Ishikawa (cell line): ENCODE measurements at regions not wholly inside any gene's neighbourhood (a gene's known extent, or its start where the extent isn't known, plus 50 kb on each side); places are given as distances from the start of the nearest gene placed in this dataset.

ENCODE experiments used
- CEBPB ChIP-seq: IDR thresholded peaks from 2 replicates; pipeline ENCODE4 v1.6.1; 2012
- CREB1 ChIP-seq: IDR thresholded peaks from 2 replicates; pipeline ENCODE4 v1.6.1; 2012; ENCODE audit warnings: low read depth
- EGR1 ChIP-seq: IDR thresholded peaks from 2 replicates; pipeline ENCODE4 v1.6.1; 2012
- EP300 ChIP-seq: IDR thresholded peaks from 2 replicates; pipeline ENCODE4 v1.6.1; 2012; ENCODE audit warnings: borderline replicate concordance
- FOXM1 ChIP-seq: IDR thresholded peaks from 2 replicates; pipeline ENCODE4 v1.6.1; 2012; ENCODE audit warnings: low read depth, borderline replicate concordance
- MAX ChIP-seq: IDR thresholded peaks from 2 replicates; pipeline ENCODE4 v1.6.1; 2012
- NFIC ChIP-seq: IDR thresholded peaks from 2 replicates; pipeline ENCODE4 v1.6.1; 2012
- RAD21 ChIP-seq: IDR thresholded peaks from 2 replicates; pipeline ENCODE4 v1.6.1; 2012; ENCODE audit warnings: low read depth
- REST ChIP-seq: IDR thresholded peaks from 2 replicates; pipeline ENCODE4 v1.6.1; 2012; ENCODE audit warnings: low read depth, mild to moderate bottlenecking
- TAF1 ChIP-seq: IDR thresholded peaks from 2 replicates; pipeline ENCODE4 v1.6.1; 2012; ENCODE audit warnings: low read depth, mild to moderate bottlenecking
- TCF12 ChIP-seq: IDR thresholded peaks from 2 replicates; pipeline ENCODE4 v1.6.1; 2012; ENCODE audit warnings: low read depth
- TEAD4 ChIP-seq: IDR thresholded peaks from 2 replicates; pipeline ENCODE4 v1.6.1; 2012
- YY1 ChIP-seq: IDR thresholded peaks from 2 replicates; pipeline ENCODE4 v1.6.1; 2012; ENCODE audit warnings: low read depth
- ZBTB7A ChIP-seq: IDR thresholded peaks from 2 replicates; pipeline ENCODE4 v1.6.1; 2012; ENCODE audit warnings: low read depth
- TF ChIP-seq, protein P1 (sequence below): IDR thresholded peaks from 2 replicates; pipeline ENCODE4 v1.6.1; 2012

- TF ChIP-seq CREB1 = no peak
- no peak for TF ChIP-seq TCF12
- TF ChIP-seq YY1 = no peak
- no peak for TF ChIP-seq EP300
- TF ChIP-seq, protein P1, sequence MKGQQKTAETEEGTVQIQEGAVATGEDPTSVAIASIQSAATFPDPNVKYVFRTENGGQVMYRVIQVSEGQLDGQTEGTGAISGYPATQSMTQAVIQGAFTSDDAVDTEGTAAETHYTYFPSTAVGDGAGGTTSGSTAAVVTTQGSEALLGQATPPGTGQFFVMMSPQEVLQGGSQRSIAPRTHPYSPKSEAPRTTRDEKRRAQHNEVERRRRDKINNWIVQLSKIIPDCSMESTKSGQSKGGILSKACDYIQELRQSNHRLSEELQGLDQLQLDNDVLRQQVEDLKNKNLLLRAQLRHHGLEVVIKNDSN = no peak
- no peak for TF ChIP-seq FOXM1
- no peak for TF ChIP-seq MAX
- no peak for TF ChIP-seq REST
- TF ChIP-seq ZBTB7A = no peak
- TF ChIP-seq RAD21 = no peak
- no peak for TF ChIP-seq TEAD4
- no peak for TF ChIP-seq TAF1
- TF ChIP-seq CEBPB = no peak
- TF ChIP-seq EGR1 = no peak
- TF ChIP-seq NFIC = no peak
These were observed 511.0 kb downstream of the CSNK1G3 start for GRCh38 chr5:124022966-124023365.

DNA sequence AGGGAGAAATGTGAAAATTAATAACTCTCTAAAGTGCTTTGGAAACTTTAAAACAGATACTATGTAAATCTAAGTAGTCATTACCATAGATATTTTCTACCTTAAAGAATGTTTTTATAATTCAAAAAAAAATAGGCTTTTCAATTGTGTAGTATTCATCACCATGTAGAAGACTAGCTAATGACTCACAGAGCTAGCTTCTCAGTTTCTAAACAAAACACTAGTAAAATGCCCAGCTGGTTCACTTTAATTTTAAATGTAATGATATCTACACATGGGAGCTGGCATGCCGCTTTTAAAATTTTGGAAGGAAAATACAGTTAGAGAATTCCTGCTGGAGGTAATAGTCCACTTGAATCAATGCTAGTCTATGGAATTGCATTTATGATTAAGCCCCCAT lies 509.8 kb downstream of the CSNK1G3 start:
- TF ChIP-seq EGR1 (no peak), REST (no peak), CREB1 (no peak), TAF1 (no peak), TCF12 (no peak), FOXM1 (no peak), CEBPB (no peak), NFIC (no peak), EP300 (no peak), TEAD4 (no peak), YY1 (no peak), MAX (no peak), RAD21 (no peak), ZBTB7A (no peak)
- TF ChIP-seq, protein P1 = no peak

GRCh38 chr5:124021066-124021641 lies 509.2 kb downstream of the CSNK1G3 start:
- TF ChIP-seq NFIC (no peak), YY1 (no peak), REST (no peak), CEBPB (no peak), MAX (no peak), CREB1 (no peak), TCF12 (no peak), RAD21 (no peak), TEAD4 (no peak), EP300 (no peak)
- TF ChIP-seq, protein P1 = no peak
